ENCODE measurements at regions not wholly inside any gene's neighbourhood (a gene's known extent, or its start where the extent isn't known, plus 50 kb on each side); places are given as distances from the start of the nearest gene placed in this dataset.

- DNase-seq (ENCODE audit: low spot score) = no peak
- H3K27me3 ChIP-seq (ENCODE audit: control insufficient read depth in 1 of 2, insufficient read depth in 2 of 2, low read length in 2 of 2) = no peaks in the 10 kb centered on the region
- H3K36me3 ChIP-seq (replicated peaks in 1 of 2; ENCODE audit: control insufficient read depth in 1 of 2, insufficient read depth in 2 of 2, low read length in 2 of 2) = no peaks in the 10 kb centered on the region
- in situ Hi-C loops (cut with HindIII; ENCODE audit: extremely low pct_ligation_motif_present, low pct_unique_long_range_greater_than_20kb) (no loop called here), intact Hi-C loops (cut with micrococcal nuclease; ENCODE audit: unreplicated experiment) (no loop called here)
- no peak for ATAC-seq
- H2AFZ ChIP-seq (ENCODE audit: low read length) = no peak overlapping the region
- WGBS (ENCODE audit: low lambda C conversion rate) = 16% methylated on average over 5 of the region's 8 CpGs
- H3K79me2 ChIP-seq (ENCODE audit: insufficient read depth, low read length) = no peaks in the 10 kb centered on the region
- no peak for TF ChIP-seq TOE1 (CRISPR knock-in tag; IDR thresholded peaks at IDR 0.05)
- TF ChIP-seq ADNP (CRISPR knock-in tag; IDR thresholded peaks at IDR 0.05) = no peak
- TF ChIP-seq ZNF256 (CRISPR knock-in tag; conservative IDR thresholded peaks at IDR 0.05) = no peak
- TF ChIP-seq, protein P1, sequence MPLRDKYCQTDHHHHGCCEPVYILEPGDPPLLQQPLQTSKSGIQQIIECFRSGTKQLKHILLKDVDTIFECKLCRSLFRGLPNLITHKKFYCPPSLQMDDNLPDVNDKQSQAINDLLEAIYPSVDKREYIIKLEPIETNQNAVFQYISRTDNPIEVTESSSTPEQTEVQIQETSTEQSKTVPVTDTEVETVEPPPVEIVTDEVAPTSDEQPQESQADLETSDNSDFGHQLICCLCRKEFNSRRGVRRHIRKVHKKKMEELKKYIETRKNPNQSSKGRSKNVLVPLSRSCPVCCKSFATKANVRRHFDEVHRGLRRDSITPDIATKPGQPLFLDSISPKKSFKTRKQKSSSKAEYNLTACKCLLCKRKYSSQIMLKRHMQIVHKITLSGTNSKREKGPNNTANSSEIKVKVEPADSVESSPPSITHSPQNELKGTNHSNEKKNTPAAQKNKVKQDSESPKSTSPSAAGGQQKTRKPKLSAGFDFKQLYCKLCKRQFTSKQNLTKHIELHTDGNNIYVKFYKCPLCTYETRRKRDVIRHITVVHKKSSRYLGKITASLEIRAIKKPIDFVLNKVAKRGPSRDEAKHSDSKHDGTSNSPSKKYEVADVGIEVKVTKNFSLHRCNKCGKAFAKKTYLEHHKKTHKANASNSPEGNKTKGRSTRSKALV (CRISPR knock-in tag; IDR thresholded peaks at IDR 0.05) = no peak
- no peak for TF ChIP-seq NCOA5 (CRISPR knock-in tag; IDR thresholded peaks at IDR 0.05)
- no peak for TF ChIP-seq PLSCR1 (CRISPR knock-in tag; IDR thresholded peaks at IDR 0.05; ENCODE audit: borderline replicate concordance)
- no peak for TF ChIP-seq HOMEZ (CRISPR knock-in tag; IDR thresholded peaks at IDR 0.05; ENCODE audit: low read depth)
- TF ChIP-seq, protein P2, sequence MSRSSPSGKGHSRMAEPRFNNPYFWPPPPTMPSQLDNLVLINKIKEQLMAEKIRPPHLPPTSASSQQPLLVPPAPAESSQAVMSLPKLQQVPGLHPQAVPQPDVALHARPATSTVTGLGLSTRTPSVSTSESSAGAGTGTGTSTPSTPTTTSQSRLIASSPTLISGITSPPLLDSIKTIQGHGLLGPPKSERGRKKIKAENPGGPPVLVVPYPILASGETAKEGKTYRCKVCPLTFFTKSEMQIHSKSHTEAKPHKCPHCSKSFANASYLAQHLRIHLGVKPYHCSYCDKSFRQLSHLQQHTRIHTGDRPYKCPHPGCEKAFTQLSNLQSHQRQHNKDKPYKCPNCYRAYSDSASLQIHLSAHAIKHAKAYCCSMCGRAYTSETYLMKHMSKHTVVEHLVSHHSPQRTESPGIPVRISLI (CRISPR knock-in tag; IDR thresholded peaks at IDR 0.05; ENCODE audit: borderline replicate concordance) = no peak
- TF ChIP-seq ZNF749 (CRISPR knock-in tag; IDR thresholded peaks at IDR 0.05; ENCODE audit: borderline replicate concordance) = no peak
- TF ChIP-seq, protein P3, sequence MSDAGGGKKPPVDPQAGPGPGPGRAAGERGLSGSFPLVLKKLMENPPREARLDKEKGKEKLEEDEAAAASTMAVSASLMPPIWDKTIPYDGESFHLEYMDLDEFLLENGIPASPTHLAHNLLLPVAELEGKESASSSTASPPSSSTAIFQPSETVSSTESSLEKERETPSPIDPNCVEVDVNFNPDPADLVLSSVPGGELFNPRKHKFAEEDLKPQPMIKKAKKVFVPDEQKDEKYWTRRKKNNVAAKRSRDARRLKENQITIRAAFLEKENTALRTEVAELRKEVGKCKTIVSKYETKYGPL (CRISPR knock-in tag; IDR thresholded peaks at IDR 0.05) = no peak
- TF ChIP-seq ZNF557 (CRISPR knock-in tag; IDR thresholded peaks at IDR 0.05) = no peak
- no peak for TF ChIP-seq CHD4 (IDR thresholded peaks at IDR 0.05; ENCODE audit: borderline replicate concordance, low read length)
- no peak for TF ChIP-seq GFI1 (CRISPR knock-in tag; IDR thresholded peaks at IDR 0.05; ENCODE audit: borderline replicate concordance)
- TF ChIP-seq ZNF207 (IDR thresholded peaks at IDR 0.05; ENCODE audit: borderline replicate concordance) = no peak
- no peak for TF ChIP-seq ZNF543 (CRISPR knock-in tag; IDR thresholded peaks at IDR 0.05)
- ChIA-PET POLR2A (no interaction called here), CTCF (ENCODE audit: low intra/inter-chr PET ratio, low total read pairs) (no interaction called here)
- no peaks in the 10 kb centered on the region for H3K9me3 ChIP-seq (ENCODE audit: low read length)
- no peak overlapping the region for H3K9ac ChIP-seq (ENCODE audit: insufficient read depth, low read depth, low read length)
- no peak overlapping the region for H3K4me2 ChIP-seq (ENCODE audit: low read depth, low read length)
- BruUV-seq (replicated peaks) = no TSS peak
- no peaks in the 10 kb centered on the region for H4K20me1 ChIP-seq (ENCODE audit: insufficient read depth, low read length)
- H3K4me3 ChIP-seq (replicated peaks in 1 of 3; ENCODE audit: insufficient read depth in 1 of 3, low read depth in 2 of 3, low read length in 3 of 3) = no peak overlapping the region
- H3K27ac ChIP-seq (ENCODE audit: extremely low read length, insufficient read depth, low read length) = no peak overlapping the region
- H3K4me1 ChIP-seq (ENCODE audit: insufficient read depth, low read length) = no peaks in the 10 kb centered on the region
- no peak for FAIRE-seq
Observed at GRCh38 chr1:219784660-219785381, 143.5 kb downstream of the SLC30A10 start.

Measured in HepG2 (cell line).